Eye (tissue), 1 donor: ENCODE measurements at regions not wholly inside any gene's neighbourhood (a gene's known extent, or its start where the extent isn't known, plus 50 kb on each side); places are given as distances from the start of the nearest gene placed in this dataset.
"Not testable (repeated sequence)": the region's sequence is repeated elsewhere in the genome, so short reads cannot be mapped to it uniquely, and the experiment has no call there.

ENCODE experiments used
- DNase-seq: peaks from one replicate; pipeline ENCODE4 v3.0.0-alpha.2; 2015

GRCh38 chr12:68984796-68985573 lies 52.0 kb upstream of the CPM start:
- no peak for DNase-seq

- not testable (repeated sequence) for DNase-seq
Measured at GRCh38 chr12:68997526-68997925, 64.6 kb upstream of the CPM start.

- no peak for DNase-seq
Measured at GRCh38 chr12:68998041-68998440, 65.1 kb upstream of the CPM start.

DNA sequence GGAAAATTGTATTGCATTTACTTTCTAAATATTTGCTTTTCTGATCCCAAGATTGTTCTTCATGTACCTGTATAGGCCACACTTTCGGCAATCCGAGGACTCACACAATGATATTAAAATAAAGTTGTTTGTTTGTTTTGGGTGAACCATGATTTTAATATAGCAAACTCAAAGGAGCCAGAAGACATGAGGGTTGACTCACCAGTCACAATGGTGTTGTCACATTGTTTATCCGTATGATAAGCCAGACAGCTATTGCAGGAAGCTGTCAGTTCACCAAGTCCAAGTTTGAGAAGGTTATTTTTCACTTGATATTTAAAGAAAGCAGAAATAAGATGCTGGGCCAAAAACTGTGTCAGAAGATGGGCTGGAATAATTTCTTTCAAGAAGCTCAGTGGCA lies 67.1 kb upstream of the CPM start:
- DNase-seq, result no peak

- no peak for DNase-seq
Measured at GRCh38 chr12:69000540-69001243, 67.7 kb upstream of the CPM start.

GRCh38 chr12:69001251-69001650 lies 68.3 kb upstream of the CPM start:
- DNase-seq, result no peak

DNA sequence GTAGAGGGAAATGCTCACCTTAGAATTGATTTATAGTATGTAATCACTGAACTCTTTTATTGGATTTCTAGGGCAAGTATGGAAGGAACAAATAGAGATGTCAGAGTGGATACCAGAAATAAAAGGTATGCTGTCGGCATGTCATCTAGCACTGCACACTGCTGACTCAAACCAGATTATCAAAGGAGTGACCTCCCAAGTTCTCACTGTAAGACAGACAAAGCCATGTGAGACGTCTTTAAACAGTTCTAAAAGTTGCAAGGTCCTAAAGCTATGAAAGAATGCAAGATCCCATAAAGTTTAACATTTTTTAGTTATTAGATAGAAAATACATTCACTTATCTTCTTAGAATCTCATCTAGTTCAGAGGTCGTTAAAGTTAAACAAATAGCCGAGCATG lies 70.0 kb upstream of the CPM start:
- DNase-seq, result no peak

- DNase-seq, result no peak
Measured at GRCh38 chr12:69003991-69004390, 71.0 kb upstream of the CPM start.

GRCh38 chr12:69007101-69007854 lies 74.3 kb upstream of the CPM start:
- DNase-seq, result peak; percentile 79

DNA sequence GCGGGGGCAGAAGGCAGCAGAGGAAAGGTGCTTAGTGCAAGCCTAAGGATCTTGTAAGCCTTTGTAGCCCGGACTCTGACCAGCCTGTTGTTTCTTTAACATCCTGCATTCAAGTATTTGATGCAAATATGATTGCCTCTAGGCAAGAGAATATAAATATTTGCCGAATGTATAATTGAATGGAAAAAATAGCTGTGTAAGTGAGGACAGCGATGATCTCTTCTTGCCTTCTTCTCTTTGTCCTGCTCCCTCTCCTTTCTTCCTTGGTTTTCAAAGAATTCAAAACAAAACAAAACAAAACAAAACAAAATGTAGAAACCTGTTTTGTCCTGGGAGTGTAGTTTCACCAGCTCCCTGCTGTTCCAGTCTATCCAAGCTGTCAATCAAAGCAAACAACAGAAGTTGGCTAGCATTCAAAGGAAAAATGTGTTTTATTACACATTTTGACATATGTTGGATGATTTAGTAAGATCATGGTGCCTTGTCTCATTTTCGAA lies 74.9 kb upstream of the CPM start:
- peak; percentile 54 for DNase-seq

DNA sequence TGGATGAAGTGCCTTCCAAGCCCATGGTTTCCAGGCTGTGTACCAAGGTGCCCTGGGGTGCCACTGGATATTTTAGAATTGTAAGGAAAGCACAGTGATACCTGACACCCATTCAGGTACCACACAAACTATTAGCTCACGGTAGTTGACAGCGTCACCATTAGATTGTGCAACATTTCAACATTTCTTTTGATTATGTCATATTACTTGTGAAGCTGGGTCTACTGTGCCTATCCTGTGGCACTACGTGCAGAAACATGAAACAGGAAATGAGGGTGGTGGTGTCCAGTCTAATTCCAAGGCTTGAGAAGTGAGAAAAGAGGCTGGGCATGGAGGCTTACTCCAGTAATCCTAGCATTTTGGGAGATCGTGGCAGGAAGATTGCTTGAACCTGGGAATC lies 75.5 kb upstream of the CPM start:
- DNase-seq, result no peak

GRCh38 chr12:69014047-69014446 lies 81.1 kb upstream of the CPM start:
- no peak for DNase-seq

DNA sequence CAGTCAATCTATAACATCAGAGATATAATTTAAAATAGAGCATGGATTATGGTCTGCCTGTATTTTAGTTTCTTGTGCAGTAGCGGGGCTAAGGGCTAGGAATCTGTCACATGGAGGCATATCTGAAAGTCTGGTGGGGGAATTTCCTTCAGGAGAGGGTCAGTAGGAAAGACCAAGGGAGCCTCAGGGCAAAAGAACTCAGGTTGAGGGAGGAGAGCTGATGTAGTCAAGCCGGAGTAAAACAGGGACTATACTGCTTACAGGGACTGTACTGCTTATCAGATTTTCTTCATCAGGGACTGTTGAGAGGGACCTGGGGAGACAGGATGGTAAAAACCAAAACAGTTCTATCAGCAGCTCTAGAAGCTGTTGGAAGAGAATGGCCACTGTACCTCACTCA lies 82.0 kb upstream of the CPM start:
- no peak for DNase-seq

GRCh38 chr12:69015831-69016230 lies 82.9 kb upstream of the CPM start:
- DNase-seq, result no peak

GRCh38 chr12:69019082-69019481 lies 86.1 kb upstream of the CPM start:
- no peak for DNase-seq

GRCh38 chr12:69019910-69020309 lies 86.9 kb upstream of the CPM start:
- DNase-seq, result no peak

GRCh38 chr12:69022674-69023073 lies 89.7 kb upstream of the CPM start:
- no peak for DNase-seq

DNA sequence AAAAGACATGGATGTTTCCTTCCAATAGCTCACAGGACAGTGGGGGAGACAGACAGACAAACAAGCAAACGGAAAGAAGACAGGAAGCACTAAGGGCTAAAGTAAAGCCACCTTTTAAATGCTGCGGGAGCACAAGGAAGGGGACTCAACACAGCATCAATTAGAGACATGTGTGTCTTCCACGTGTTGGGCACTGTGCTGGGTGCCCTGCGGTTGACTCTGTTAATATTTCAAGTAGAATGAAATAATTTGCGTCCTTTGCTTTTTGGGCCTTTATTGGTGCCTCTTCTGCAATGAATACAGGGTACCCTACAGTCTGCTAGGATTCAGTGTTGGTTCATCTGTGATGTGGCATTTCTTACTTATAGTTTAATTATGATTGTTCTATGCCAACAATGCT lies 90.9 kb upstream of the CPM start:
- DNase-seq, result no peak

DNA sequence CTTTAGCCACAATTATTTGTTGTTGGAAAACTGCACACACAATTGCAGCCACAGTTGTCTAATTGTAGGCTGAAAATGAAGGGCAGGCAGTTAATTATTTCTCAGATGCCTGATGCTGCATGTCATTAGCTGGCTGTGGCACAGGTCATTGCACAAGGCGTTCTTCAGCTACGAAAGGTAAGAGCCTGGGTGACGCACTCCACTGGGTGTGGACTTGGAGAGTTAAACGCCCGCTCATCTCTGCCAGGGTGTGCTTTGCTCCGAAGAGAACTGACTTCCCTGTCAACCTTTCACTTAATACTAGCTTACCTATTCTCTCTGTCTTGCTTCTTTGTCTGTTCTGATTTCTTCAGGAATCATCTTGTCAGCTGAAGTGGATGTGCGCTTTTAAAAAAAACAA lies 91.4 kb upstream of the CPM start:
- peak; percentile 12 for DNase-seq

GRCh38 chr12:69024907-69025306 lies 91.9 kb upstream of the CPM start:
- DNase-seq, result no peak

- no peak for DNase-seq
Measured at GRCh38 chr12:69026336-69026735, 93.4 kb upstream of the CPM start.

DNA sequence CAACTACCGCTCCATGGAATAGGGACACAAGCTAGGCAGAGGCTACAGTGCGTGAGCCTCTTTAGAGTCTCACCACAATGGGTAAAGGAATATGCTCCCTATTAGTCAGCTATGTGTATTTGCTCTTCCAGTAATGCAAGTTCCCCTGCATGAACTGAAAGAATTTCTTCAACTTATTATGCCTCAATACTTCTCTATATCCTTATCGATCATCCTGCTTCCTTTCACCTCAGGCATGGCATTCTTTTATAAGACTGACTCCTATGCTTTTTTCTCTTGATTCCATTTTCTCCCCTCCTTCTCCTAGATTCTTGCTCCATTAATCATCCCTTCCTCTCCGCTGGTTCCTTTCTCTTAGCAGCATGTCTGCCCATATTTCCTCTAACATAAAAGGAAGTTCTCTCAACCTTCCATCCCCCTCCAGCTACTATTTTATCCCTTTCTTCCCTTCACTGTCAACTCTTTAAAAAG lies 94.5 kb upstream of the CPM start:
- peak; percentile 12 for DNase-seq

DNA sequence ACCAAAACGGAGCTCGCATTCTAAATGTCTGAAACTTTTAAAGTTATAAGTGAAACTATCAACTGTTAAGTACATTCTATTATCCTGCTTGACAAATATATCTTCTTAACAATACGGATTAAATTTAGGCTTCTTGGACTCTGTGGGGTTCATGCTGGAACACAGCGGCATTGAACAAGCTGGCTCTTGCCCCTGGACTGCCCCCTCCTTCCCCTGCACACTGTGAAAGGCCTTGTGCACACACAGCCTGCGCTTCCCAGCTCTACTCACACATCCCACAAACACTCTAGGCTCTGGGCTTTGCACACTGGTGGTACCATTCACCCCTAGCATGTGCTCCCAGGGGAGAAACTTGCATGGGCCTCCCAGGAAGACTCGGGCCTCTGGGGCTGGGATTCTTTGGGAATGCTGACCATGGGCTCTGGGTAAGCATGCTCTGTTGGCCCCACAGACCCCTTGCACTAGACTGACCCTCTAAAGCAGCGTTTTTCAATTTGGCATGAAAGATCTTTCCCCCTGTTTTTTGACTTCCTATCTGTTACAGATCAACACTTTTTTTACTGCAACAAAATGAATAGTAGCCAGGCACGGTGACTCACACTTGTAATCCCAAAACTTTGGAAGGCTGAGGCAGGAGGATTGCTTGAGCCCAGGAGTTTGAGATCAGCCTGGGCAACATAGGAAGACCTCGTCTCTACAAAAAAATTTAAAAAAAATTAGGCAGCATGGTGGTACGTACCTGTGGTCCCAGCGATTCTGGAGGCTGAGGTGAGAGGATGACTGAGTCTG lies 96.2 kb upstream of the CPM start:
- no peak for DNase-seq
